Panc1 (cell line): ENCODE measurements at regions not wholly inside any gene's neighbourhood (a gene's known extent, or its start where the extent isn't known, plus 50 kb on each side); places are given as distances from the start of the nearest gene placed in this dataset.

ENCODE experiments used
- ATAC-seq: fragments of 200-7000 bp; cut with Tn5 transposase; 2 replicates; pipeline ENCODE4 v1.9.1; 2020; ENCODE audit warnings: mild to moderate bottlenecking, moderate library complexity
- BruUV-seq: library from RNA; stranded (reverse); fragments of 400-500 nt; replicated peaks from 2 replicates; lab custom pipeline; 2021; lab: Mats Ljungman, UMichigan
- CTCF ChIA-PET: fragments of 300-600 bp; sonication (Branson Sonifier 250); formaldehyde crosslinking; loops from one replicate; lab custom pipeline; 2022; ENCODE audit warnings: antibody characterized with exemption; lab: Charles Lee
- POLR2A ChIA-PET: fragments of 300-600 bp; sonication (Branson Sonifier 250); formaldehyde crosslinking; loops from one replicate; lab custom pipeline; 2022; ENCODE audit warnings: antibody characterized with exemption; lab: Charles Lee
- DNase-seq: peaks from one replicate; pipeline ENCODE4 v3.0.0-alpha.2; 2010; ENCODE audit warnings: low read depth, low spot score
- H3K27ac ChIP-seq: 2 replicates; pipeline ENCODE4 v1.5.1; 2011; ENCODE audit warnings: mild to moderate bottlenecking, low read length, inconsistent platforms
- H3K27me3 ChIP-seq: fragments of 200-500 bp; sonication (Bioruptor generic); 2 replicates; pipeline ENCODE4 v1.6.0; 2014; ENCODE audit warnings: low read length, inconsistent platforms; ENCODE audit not compliant: control insufficient read depth, insufficient read depth
- H3K36me3 ChIP-seq: fragments of 200-500 bp; sonication (Bioruptor generic); 2 replicates; pipeline ENCODE4 v1.5.1; 2014; ENCODE audit warnings: inconsistent platforms, mild to moderate bottlenecking, low read length, moderate library complexity; ENCODE audit not compliant: control insufficient read depth, insufficient read depth
- H3K4me1 ChIP-seq: 2 replicates; pipeline ENCODE4 v1.5.1; 2011; ENCODE audit warnings: inconsistent platforms, mild to moderate bottlenecking, low read length, moderate library complexity; ENCODE audit not compliant: control insufficient read depth, insufficient read depth
- H3K4me3 ChIP-seq, 2 experiments: 2 replicates each; pipeline ENCODE4 v1.5.1; 2011 to 2012; ENCODE audit warnings: low read depth in 2 of 2, low read length in 2 of 2, mild to moderate bottlenecking in 2 of 2, inconsistent platforms in 1 of 2, moderate library complexity in 1 of 2
- H3K9me3 ChIP-seq: fragments of 200-500 bp; sonication (Bioruptor generic); 2 replicates; pipeline ENCODE4 v1.5.1; 2014; ENCODE audit warnings: low read depth, mild to moderate bottlenecking, inconsistent platforms, low read length, moderate library complexity; ENCODE audit not compliant: control insufficient read depth, insufficient read depth
- POLR2AphosphoS5 ChIP-seq: IDR thresholded peaks from 2 replicates; pipeline ENCODE4 v1.6.1; 2012; ENCODE audit warnings: mild to moderate bottlenecking, low read depth, low read length, moderate library complexity
- SIN3A ChIP-seq: IDR thresholded peaks from 2 replicates; pipeline ENCODE4 v1.6.1; 2012; ENCODE audit warnings: low read depth, mild to moderate bottlenecking, low read length, moderate library complexity, borderline replicate concordance; ENCODE audit not compliant: insufficient read depth
- TCF7L2 ChIP-seq: IDR thresholded peaks from 2 replicates; pipeline ENCODE4 v1.6.1; 2011; ENCODE audit warnings: mild to moderate bottlenecking, low read depth, low read length, inconsistent platforms
- in situ Hi-C: cut with HindIII; loops from 2 replicates; pipeline ENCODE4 v1.10.0; 2016; ENCODE audit warnings: low sequenced_read_pairs, low pct_unique_long_range_greater_than_20kb
- intact Hi-C: fragments of 100-400 bp; cut with micrococcal nuclease; formaldehyde crosslinking; loops from one replicate; pipeline ENCODE4 v1.10.0; 2022; ENCODE audit not compliant: unreplicated experiment
- TF ChIP-seq, protein P1 (sequence below): fragments of 450-650 bp; IDR thresholded peaks from 2 replicates; pipeline ENCODE4 v1.5.1; 2017; ENCODE audit warnings: mild to moderate bottlenecking
- TF ChIP-seq, protein P2 (sequence below), 2 experiments: IDR thresholded peaks; 2 replicates each; pipeline ENCODE4 v1.6.1; 2011 to 2012; ENCODE audit warnings: low read depth in 2 of 2, control low read depth in 1 of 2, low read length in 1 of 2, mild to moderate bottlenecking in 1 of 2, moderate library complexity in 1 of 2; ENCODE audit not compliant: insufficient read depth in 1 of 2

- intact Hi-C loops: no loop called here
- Histone ChIP-seq H3K4me1 (no peaks in the 10 kb centered on the region), H3K27me3 (no peaks in the 10 kb centered on the region), H3K4me3 (no peak overlapping the region), H3K27ac (no peak overlapping the region), H3K9me3 (no peaks in the 10 kb centered on the region), H3K36me3 (no peaks in the 10 kb centered on the region)
- ATAC-seq (no peak), DNase-seq (no peak)
- ChIA-PET POLR2A (no interaction called here), CTCF (no interaction called here)
- BruUV-seq: no TSS peak
- TF ChIP-seq, protein P1, sequence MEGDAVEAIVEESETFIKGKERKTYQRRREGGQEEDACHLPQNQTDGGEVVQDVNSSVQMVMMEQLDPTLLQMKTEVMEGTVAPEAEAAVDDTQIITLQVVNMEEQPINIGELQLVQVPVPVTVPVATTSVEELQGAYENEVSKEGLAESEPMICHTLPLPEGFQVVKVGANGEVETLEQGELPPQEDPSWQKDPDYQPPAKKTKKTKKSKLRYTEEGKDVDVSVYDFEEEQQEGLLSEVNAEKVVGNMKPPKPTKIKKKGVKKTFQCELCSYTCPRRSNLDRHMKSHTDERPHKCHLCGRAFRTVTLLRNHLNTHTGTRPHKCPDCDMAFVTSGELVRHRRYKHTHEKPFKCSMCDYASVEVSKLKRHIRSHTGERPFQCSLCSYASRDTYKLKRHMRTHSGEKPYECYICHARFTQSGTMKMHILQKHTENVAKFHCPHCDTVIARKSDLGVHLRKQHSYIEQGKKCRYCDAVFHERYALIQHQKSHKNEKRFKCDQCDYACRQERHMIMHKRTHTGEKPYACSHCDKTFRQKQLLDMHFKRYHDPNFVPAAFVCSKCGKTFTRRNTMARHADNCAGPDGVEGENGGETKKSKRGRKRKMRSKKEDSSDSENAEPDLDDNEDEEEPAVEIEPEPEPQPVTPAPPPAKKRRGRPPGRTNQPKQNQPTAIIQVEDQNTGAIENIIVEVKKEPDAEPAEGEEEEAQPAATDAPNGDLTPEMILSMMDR: no peak
- TF ChIP-seq POLR2AphosphoS5 (no peak), SIN3A (no peak), TCF7L2 (no peak)
- TF ChIP-seq, protein P2, sequence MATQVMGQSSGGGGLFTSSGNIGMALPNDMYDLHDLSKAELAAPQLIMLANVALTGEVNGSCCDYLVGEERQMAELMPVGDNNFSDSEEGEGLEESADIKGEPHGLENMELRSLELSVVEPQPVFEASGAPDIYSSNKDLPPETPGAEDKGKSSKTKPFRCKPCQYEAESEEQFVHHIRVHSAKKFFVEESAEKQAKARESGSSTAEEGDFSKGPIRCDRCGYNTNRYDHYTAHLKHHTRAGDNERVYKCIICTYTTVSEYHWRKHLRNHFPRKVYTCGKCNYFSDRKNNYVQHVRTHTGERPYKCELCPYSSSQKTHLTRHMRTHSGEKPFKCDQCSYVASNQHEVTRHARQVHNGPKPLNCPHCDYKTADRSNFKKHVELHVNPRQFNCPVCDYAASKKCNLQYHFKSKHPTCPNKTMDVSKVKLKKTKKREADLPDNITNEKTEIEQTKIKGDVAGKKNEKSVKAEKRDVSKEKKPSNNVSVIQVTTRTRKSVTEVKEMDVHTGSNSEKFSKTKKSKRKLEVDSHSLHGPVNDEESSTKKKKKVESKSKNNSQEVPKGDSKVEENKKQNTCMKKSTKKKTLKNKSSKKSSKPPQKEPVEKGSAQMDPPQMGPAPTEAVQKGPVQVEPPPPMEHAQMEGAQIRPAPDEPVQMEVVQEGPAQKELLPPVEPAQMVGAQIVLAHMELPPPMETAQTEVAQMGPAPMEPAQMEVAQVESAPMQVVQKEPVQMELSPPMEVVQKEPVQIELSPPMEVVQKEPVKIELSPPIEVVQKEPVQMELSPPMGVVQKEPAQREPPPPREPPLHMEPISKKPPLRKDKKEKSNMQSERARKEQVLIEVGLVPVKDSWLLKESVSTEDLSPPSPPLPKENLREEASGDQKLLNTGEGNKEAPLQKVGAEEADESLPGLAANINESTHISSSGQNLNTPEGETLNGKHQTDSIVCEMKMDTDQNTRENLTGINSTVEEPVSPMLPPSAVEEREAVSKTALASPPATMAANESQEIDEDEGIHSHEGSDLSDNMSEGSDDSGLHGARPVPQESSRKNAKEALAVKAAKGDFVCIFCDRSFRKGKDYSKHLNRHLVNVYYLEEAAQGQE (IDR thresholded peaks at IDR 0.05; ENCODE audit: insufficient read depth in 1 of 2, low read depth in 2 of 2, low read length in 1 of 2): no peak
- in situ Hi-C loops: no loop called here
Observed at GRCh38 chr7:109545686-109546085, 976.0 kb downstream of the DNAJB9 start.

DNA sequence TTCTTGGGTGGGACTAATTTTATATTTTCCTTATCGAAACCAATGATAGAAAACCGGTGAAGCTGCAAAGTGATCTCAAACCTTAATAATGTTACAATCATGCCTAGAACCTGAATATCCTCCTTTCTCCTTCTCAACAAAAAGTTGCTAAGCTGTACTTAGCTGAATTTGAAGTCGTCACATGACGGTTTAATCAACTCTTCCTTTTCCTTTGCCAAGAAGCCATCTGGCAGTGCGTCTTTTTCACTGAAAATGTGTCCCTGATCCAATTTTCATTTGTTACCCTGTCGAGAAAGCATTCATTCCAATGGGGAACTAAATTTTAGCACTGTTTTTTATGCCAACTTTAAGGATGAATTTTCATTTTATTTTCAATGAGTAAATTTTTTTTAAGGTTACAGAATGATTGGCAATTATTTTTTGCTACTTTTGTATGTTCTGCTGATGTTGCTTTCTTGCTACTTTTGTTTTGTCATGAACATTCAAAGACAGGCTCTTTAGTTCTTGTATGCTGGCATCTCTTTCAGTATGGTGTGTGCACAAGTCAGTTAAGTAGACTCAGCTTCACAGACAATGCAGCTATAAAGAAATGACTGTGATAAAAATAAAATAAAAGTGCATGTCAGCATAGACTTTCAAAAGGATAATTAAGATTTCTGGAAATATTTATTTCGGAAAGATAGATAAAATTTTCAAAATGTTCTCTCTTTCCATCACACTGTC, 980.0 kb downstream of the DNAJB9 start:
- H3K4me1 ChIP-seq: no peaks in the 10 kb centered on the region
- in situ Hi-C loops (no loop called here), intact Hi-C loops (no loop called here)
- BruUV-seq: no TSS peak
- no peak for TF ChIP-seq SIN3A
- TF ChIP-seq POLR2AphosphoS5: no peak
- TF ChIP-seq, protein P1: no peak
- TF ChIP-seq TCF7L2: no peak
- TF ChIP-seq, protein P2 (IDR thresholded peaks at IDR 0.05; ENCODE audit: insufficient read depth in 1 of 2, low read depth in 2 of 2, low read length in 1 of 2): no peak
- H3K27ac ChIP-seq: no peak overlapping the region
- DNase-seq (no peak), ATAC-seq (no peak)
- no peak overlapping the region for H3K4me3 ChIP-seq
- no peaks in the 10 kb centered on the region for H3K36me3 ChIP-seq
- no peaks in the 10 kb centered on the region for H3K27me3 ChIP-seq
- CTCF ChIA-PET: no interaction called here
- no peaks in the 10 kb centered on the region for H3K9me3 ChIP-seq
- POLR2A ChIA-PET: no interaction called here
